ENCODE measurements at regions not wholly inside any gene's neighbourhood (a gene's known extent, or its start where the extent isn't known, plus 50 kb on each side); places are given as distances from the start of the nearest gene placed in this dataset.

DNA sequence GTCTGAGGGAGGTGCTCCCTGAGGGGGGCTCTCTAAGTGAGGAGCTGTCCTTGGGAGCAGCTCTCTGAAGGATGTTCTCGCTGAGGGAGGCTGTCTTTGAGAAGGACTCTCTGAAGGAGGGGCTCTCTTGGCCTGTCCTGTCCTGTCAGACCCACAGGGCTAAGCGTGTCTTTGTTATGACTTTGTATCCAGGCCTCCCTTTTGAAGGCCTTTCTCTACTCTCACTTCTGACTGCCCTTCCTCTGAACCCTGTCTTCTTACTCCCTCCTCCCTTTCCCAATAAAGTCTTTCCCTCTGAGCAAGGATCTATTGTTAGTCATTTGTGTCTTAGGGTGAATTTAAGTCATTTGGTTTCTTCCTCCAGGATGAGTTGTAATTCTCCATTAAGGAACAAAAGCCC lies 330.1 kb upstream of the PLET1 start:
- H3K36me3 ChIP-seq (ENCODE audit: control insufficient read depth, insufficient read depth, low read length), result no peaks in the 10 kb centered on the region
- H3K4me1 ChIP-seq (ENCODE audit: control insufficient read depth, insufficient read depth, low read length), result no peaks in the 10 kb centered on the region; the same call in 1 of the 2 replicates
- no peaks in the 10 kb centered on the region for H3K9me3 ChIP-seq (ENCODE audit: control insufficient read depth, insufficient read depth, low read length)
- no peaks in the 10 kb centered on the region for H3K27me3 ChIP-seq (ENCODE audit: control insufficient read depth, insufficient read depth, low read length)
- H3K4me3 ChIP-seq (ENCODE audit: low read length), result no peak overlapping the region
- no CpG with 5 or more reads among the region's 2 CpGs for WGBS (ENCODE audit: insufficient coverage, insufficient read length)
- no peak for DNase-seq (ENCODE audit: low read depth, low spot score)
- H3K27ac ChIP-seq (ENCODE audit: low read length), result no peak overlapping the region

DNA sequence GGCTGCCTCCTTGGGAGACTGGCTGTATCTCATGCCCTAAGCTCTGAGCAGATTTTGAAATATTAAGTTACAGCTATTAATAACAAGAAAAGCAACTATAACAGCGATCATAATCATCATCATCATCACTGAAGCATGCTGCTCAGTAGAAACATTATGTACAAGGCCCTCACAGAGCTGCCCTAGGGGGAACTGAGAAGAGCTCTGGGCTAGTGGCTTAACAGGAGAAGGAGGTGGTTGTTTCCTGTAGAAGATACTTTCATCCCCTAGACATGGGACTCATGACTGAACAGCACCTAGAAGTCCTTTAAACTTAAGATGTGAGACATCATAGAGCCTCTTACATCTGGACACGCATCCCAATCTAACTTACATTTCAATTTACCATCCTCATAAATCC lies 332.8 kb upstream of the PLET1 start:
- H3K27ac ChIP-seq (ENCODE audit: low read length), result no peak overlapping the region
- H3K27me3 ChIP-seq (ENCODE audit: control insufficient read depth, insufficient read depth, low read length), result no peaks in the 10 kb centered on the region
- H3K4me3 ChIP-seq (ENCODE audit: low read length), result no peak overlapping the region
- no peaks in the 10 kb centered on the region for H3K36me3 ChIP-seq (ENCODE audit: control insufficient read depth, insufficient read depth, low read length)
- peaks cover 5% of the 10 kb centered on the region for H3K4me1 ChIP-seq (ENCODE audit: control insufficient read depth, insufficient read depth, low read length)
- no peak for DNase-seq (ENCODE audit: low read depth, low spot score)
- WGBS (ENCODE audit: insufficient coverage, insufficient read length), result 100% methylated on average over 1 of the region's 2 CpGs
- H3K9me3 ChIP-seq (ENCODE audit: control insufficient read depth, insufficient read depth, low read length), result no peaks in the 10 kb centered on the region

DNA sequence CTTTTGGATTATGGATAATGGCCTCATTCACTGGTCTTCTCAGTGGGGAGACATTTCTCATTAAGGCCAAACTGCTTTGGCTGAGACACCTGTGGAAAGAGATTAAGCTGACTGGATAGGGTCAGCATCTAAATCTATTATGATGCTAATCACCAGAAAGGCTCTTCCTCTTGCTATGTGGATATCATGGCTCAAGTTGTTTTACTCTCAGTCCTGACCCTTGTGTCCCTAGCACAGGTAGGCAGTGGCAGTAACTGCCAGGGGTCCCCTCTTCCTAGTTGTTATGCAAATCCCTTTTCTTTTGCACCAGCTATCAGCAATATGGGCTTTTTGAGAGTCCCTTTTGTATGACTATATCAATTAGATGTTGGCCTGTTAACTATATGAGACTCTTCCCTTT lies 335.7 kb upstream of the PLET1 start:
- Histone ChIP-seq H3K27me3 (ENCODE audit: control insufficient read depth, insufficient read depth, low read length) (no peaks in the 10 kb centered on the region), H3K4me3 (ENCODE audit: low read length) (no peak overlapping the region), H3K9me3 (ENCODE audit: control insufficient read depth, insufficient read depth, low read length) (no peaks in the 10 kb centered on the region), H3K4me1 (ENCODE audit: control insufficient read depth, insufficient read depth, low read length) (peaks cover 5% of the 10 kb centered on the region), H3K27ac (ENCODE audit: low read length) (no peak overlapping the region), H3K36me3 (ENCODE audit: control insufficient read depth, insufficient read depth, low read length) (no peaks in the 10 kb centered on the region)
- no peak for DNase-seq (ENCODE audit: low read depth, low spot score)

DNA sequence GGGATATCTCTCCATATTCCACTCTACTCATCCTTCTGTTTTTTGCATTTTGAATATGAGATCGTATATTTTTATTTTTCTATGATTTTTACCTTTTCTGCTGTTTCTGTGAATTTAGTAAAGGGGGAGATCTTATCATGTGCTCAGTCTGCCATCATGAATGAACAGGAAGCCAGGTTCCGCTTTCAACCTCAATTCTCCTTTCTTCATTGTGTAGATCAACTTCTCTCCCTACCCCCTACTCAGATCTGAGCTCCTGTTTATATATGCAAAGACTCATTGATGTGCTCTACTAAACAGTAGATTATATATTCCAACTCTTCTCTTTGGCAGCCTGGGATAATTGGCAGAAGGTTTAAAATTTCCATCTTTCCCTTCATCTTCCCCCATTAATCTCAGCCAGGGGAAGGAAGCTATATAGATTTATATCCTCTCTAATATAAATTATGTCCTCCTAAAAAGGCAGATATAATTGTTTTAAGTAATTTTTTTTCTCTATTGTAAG lies 336.7 kb upstream of the PLET1 start:
- peaks cover 5% of the 10 kb centered on the region for H3K4me1 ChIP-seq (ENCODE audit: control insufficient read depth, insufficient read depth, low read length)
- no peaks in the 10 kb centered on the region for H3K27me3 ChIP-seq (ENCODE audit: control insufficient read depth, insufficient read depth, low read length)
- DNase-seq (ENCODE audit: low read depth, low spot score), result no peak
- no peaks in the 10 kb centered on the region for H3K9me3 ChIP-seq (ENCODE audit: control insufficient read depth, insufficient read depth, low read length)
- no CpG with 5 or more reads among the region's 2 CpGs for WGBS (ENCODE audit: insufficient coverage, insufficient read length)
- no peak overlapping the region for H3K27ac ChIP-seq (ENCODE audit: low read length)
- H3K36me3 ChIP-seq (ENCODE audit: control insufficient read depth, insufficient read depth, low read length), result no peaks in the 10 kb centered on the region
- no peak overlapping the region for H3K4me3 ChIP-seq (ENCODE audit: low read length)

DNA sequence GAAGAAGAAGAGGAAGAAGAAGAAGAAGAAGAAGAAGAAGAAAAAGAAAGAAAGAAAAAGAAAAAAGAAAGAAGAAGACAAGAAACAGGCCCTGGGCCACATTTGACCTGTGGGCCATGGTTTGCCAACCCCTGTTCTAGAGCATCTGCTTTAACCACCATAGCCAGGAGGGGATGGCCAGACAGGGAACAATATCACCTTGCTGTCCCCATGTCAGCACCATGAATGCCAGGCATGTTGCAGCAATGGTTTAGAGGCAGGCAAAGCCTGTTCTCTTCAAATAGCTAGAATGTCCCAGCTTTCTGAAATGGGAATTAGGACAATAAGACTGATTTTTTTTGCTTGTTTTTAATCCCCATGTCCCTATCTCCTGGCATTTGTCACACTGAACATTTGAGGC lies 338.6 kb upstream of the PLET1 start:
- Histone ChIP-seq H3K4me1 (ENCODE audit: control insufficient read depth, insufficient read depth, low read length) (peaks cover 5% of the 10 kb centered on the region), H3K36me3 (ENCODE audit: control insufficient read depth, insufficient read depth, low read length) (no peaks in the 10 kb centered on the region), H3K27me3 (ENCODE audit: control insufficient read depth, insufficient read depth, low read length) (no peaks in the 10 kb centered on the region), H3K4me3 (ENCODE audit: low read length) (no peak overlapping the region), H3K9me3 (ENCODE audit: control insufficient read depth, insufficient read depth, low read length) (no peaks in the 10 kb centered on the region), H3K27ac (ENCODE audit: low read length) (no peak overlapping the region)
- no peak for DNase-seq (ENCODE audit: low read depth, low spot score)

GRCh38 chr11:112599856-112600533 lies 339.3 kb upstream of the PLET1 start:
- no CpG with 5 or more reads among the region's 5 CpGs for WGBS (ENCODE audit: insufficient coverage, insufficient read length)
- no peak for DNase-seq (ENCODE audit: low read depth, low spot score)
- H3K27me3 ChIP-seq (ENCODE audit: control insufficient read depth, insufficient read depth, low read length), result no peaks in the 10 kb centered on the region
- no peak overlapping the region for H3K27ac ChIP-seq (ENCODE audit: low read length)
- H3K4me1 ChIP-seq (ENCODE audit: control insufficient read depth, insufficient read depth, low read length), result peaks cover 5% of the 10 kb centered on the region
- no peak overlapping the region for H3K4me3 ChIP-seq (ENCODE audit: low read length)
- H3K36me3 ChIP-seq (ENCODE audit: control insufficient read depth, insufficient read depth, low read length), result no peaks in the 10 kb centered on the region
- no peaks in the 10 kb centered on the region for H3K9me3 ChIP-seq (ENCODE audit: control insufficient read depth, insufficient read depth, low read length)

GRCh38 chr11:112605093-112605666 lies 344.5 kb upstream of the PLET1 start:
- Histone ChIP-seq H3K36me3 (ENCODE audit: control insufficient read depth, insufficient read depth, low read length) (no peaks in the 10 kb centered on the region), H3K4me1 (ENCODE audit: control insufficient read depth, insufficient read depth, low read length) (no peaks in the 10 kb centered on the region), H3K9me3 (ENCODE audit: control insufficient read depth, insufficient read depth, low read length) (no peaks in the 10 kb centered on the region), H3K4me3 (ENCODE audit: low read length) (no peak overlapping the region), H3K27ac (ENCODE audit: low read length) (no peak overlapping the region), H3K27me3 (ENCODE audit: control insufficient read depth, insufficient read depth, low read length) (no peaks in the 10 kb centered on the region)
- no peak for DNase-seq (ENCODE audit: low read depth, low spot score)

DNA sequence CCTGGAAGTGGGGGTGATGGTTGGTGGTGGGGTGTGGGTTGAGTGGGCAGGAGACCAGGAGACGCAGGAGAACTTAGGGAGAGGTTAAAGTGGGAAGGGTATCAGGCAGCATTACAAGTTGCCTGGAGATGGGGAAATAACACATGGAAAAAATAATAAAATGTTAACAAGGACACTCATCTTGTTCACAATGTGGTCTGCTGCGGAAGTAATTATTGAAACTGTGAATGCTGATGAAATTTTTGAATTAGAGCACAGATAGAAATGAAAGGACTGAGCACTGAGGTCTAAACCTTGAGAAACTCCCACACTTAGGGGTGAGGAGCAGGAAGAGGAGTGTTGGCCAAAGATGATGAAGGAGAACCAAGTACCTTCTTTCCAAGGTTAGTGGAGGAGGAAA lies 346.0 kb upstream of the PLET1 start:
- WGBS (ENCODE audit: insufficient coverage, insufficient read length), result no CpG with 5 or more reads among the region's 2 CpGs

DNA sequence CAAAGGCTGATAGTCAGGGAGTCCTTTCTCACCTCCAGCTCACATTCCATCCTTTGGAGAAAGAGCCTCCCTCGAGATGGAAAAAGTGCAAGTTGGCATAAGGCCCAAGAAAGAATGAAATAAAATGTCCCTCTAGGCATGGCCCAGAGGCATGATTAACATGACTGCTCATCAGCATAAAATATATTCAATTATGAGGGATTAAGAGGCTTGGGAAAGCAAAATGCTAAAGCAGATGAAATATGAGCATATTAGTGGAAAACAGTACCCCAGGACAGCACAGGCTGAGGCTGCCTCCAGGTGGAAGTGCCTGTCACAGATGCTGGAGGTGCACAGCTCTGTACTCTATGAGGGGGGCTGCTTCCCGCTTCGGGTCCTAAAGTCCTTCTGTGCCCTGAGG lies 347.8 kb upstream of the PLET1 start:
- no peak for DNase-seq (ENCODE audit: low read depth, low spot score)
- no peak overlapping the region for H3K27ac ChIP-seq (ENCODE audit: low read length)
- H3K27me3 ChIP-seq (ENCODE audit: control insufficient read depth, insufficient read depth, low read length), result no peaks in the 10 kb centered on the region
- H3K9me3 ChIP-seq (ENCODE audit: control insufficient read depth, insufficient read depth, low read length), result no peaks in the 10 kb centered on the region
- H3K4me3 ChIP-seq (ENCODE audit: low read length), result no peak overlapping the region
- peaks cover 2% of the 10 kb centered on the region for H3K4me1 ChIP-seq (ENCODE audit: control insufficient read depth, insufficient read depth, low read length)
- H3K36me3 ChIP-seq (ENCODE audit: control insufficient read depth, insufficient read depth, low read length), result no peaks in the 10 kb centered on the region
- no CpG with 5 or more reads among the region's 3 CpGs for WGBS (ENCODE audit: insufficient coverage, insufficient read length)

More for the DNA sequence above, 346.0 kb upstream of the PLET1 start:
- no peak for DNase-seq (ENCODE audit: low read depth, low spot score)
- Histone ChIP-seq H3K27ac (ENCODE audit: low read length) (no peak overlapping the region), H3K36me3 (ENCODE audit: control insufficient read depth, insufficient read depth, low read length) (no peaks in the 10 kb centered on the region), H3K4me3 (ENCODE audit: low read length) (no peak overlapping the region), H3K9me3 (ENCODE audit: control insufficient read depth, insufficient read depth, low read length) (no peaks in the 10 kb centered on the region), H3K4me1 (ENCODE audit: control insufficient read depth, insufficient read depth, low read length) (no peaks in the 10 kb centered on the region), H3K27me3 (ENCODE audit: control insufficient read depth, insufficient read depth, low read length) (no peaks in the 10 kb centered on the region)

- H3K27me3 ChIP-seq (ENCODE audit: control insufficient read depth, insufficient read depth, low read length), result no peaks in the 10 kb centered on the region
- no peak overlapping the region for H3K27ac ChIP-seq (ENCODE audit: low read length)
- peaks cover 2% of the 10 kb centered on the region for H3K4me1 ChIP-seq (ENCODE audit: control insufficient read depth, insufficient read depth, low read length)
- no peaks in the 10 kb centered on the region for H3K9me3 ChIP-seq (ENCODE audit: control insufficient read depth, insufficient read depth, low read length)
- H3K36me3 ChIP-seq (ENCODE audit: control insufficient read depth, insufficient read depth, low read length), result no peaks in the 10 kb centered on the region
- no peak for DNase-seq (ENCODE audit: low read depth, low spot score)
- H3K4me3 ChIP-seq (ENCODE audit: low read length), result no peak overlapping the region
Observed at GRCh38 chr11:112610494-112610893, 349.8 kb upstream of the PLET1 start.

DNA sequence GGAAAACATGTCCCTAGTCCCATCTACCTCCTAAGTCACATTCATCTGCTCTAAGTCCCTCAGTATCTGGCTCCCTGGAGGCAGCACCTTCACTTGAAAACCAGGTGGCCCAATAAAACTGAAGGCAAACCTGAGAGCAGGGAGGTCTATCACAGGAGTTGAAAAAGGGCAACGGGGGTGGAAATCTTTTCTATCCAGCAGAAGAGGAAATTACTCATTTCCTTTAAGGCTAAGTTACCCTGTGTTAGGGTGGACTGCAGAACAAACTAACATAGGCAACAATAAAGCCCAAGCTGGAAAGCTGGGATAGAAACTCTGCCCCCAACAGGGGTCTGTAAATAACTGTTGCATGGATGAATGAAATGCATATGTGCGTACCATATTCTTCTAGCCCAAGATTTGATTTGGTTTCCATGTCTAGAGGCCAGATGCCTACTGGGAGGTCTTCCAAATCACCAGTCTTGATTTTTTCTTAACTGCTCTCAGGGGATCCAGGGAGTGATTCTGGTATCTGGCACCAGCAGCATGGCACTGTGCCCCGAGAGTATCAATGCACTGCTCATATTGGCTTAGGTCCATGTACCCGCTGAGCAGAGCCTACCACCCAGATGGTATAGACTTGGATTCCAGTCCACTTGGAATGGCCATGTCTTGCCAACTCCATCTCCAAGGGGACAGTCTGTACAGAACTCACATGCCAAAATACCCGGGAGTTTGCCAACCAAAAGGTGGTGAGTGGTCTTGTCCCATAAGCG lies 350.0 kb upstream of the NCAM1 start:
- Histone ChIP-seq H3K4me3 (ENCODE audit: low read length) (no peak overlapping the region), H3K9me3 (ENCODE audit: control insufficient read depth, insufficient read depth, low read length) (no peaks in the 10 kb centered on the region), H3K36me3 (ENCODE audit: control insufficient read depth, insufficient read depth, low read length) (no peaks in the 10 kb centered on the region), H3K27ac (ENCODE audit: low read length) (no peak overlapping the region), H3K4me1 (ENCODE audit: control insufficient read depth, insufficient read depth, low read length) (peaks cover 2% of the 10 kb centered on the region), H3K27me3 (ENCODE audit: control insufficient read depth, insufficient read depth, low read length) (no peaks in the 10 kb centered on the region)
- no peak for DNase-seq (ENCODE audit: low read depth, low spot score)
- WGBS (ENCODE audit: insufficient coverage, insufficient read length), result no CpG with 5 or more reads among the region's 6 CpGs

All from iPS DF 6.9 (cell line).